ENCODE measurements at regions not wholly inside any gene's neighbourhood (a gene's known extent, or its start where the extent isn't known, plus 50 kb on each side); places are given as distances from the start of the nearest gene placed in this dataset.

GRCh38 chr12:97097734-97098133 is 190.7 kb downstream of the NEDD1 start:
- no peak for TF ChIP-seq YY1 (IDR thresholded peaks at IDR 0.05; ENCODE audit: insufficient read depth, insufficient read length)
- no peak for TF ChIP-seq ZNF274 (IDR thresholded peaks at IDR 0.05; ENCODE audit: low read depth, low read length)
- no peak for TF ChIP-seq SUZ12 (IDR thresholded peaks at IDR 0.05; ENCODE audit: extremely low read depth, insufficient read depth, insufficient read length)
